Endothelial cell of umbilical vein (primary cell): ENCODE measurements at regions not wholly inside any gene's neighbourhood (a gene's known extent, or its start where the extent isn't known, plus 50 kb on each side); places are given as distances from the start of the nearest gene placed in this dataset.

Source experiments
- BruUV-seq: library from RNA; stranded (reverse); fragments of 400-500 nt; replicated peaks from 2 replicates; lab custom pipeline; 2021; lab: Mats Ljungman, UMichigan
- CTCF ChIA-PET: fragments of 300-600, 350-600 bp; sonication (Branson Sonifier 250); formaldehyde crosslinking; loops from one replicate; lab custom pipeline; 2021; ENCODE audit warnings: antibody characterized with exemption, inconsistent platforms; lab: Charles Lee
- POLR2A ChIA-PET: fragments of 300-600, 350-600 bp; sonication (Branson Sonifier 250); formaldehyde crosslinking; loops from one replicate; lab custom pipeline; 2021; ENCODE audit warnings: antibody characterized with exemption, inconsistent platforms; lab: Charles Lee
- DNase-seq: peaks from one replicate; pipeline ENCODE4 v3.0.0-alpha.2; 2011; ENCODE audit warnings: low read depth, low spot score
- FAIRE-seq: peaks from 2 replicates; lab custom pipeline; 2011; peaks lifted over from hg19 to GRCh38; lab: Jason Lieb, UNC
- H2AFZ ChIP-seq: 2 replicates; pipeline ENCODE4 v1.6.0; 2012; ENCODE audit warnings: low read depth, low read length, control low read depth, inconsistent platforms
- H3K27ac ChIP-seq: 2 replicates; pipeline ENCODE4 v1.5.1; 2011; ENCODE audit warnings: low read depth, mild to moderate bottlenecking, control low read depth, low read length, moderate library complexity; ENCODE audit not compliant: insufficient read depth
- H3K27me3 ChIP-seq, 2 experiments: 2 replicates each; pipeline versions ENCODE4 v1.6.0 to v1.6.1; 2011; ENCODE audit warnings: low read length in 2 of 2, mixed read lengths in 1 of 2; ENCODE audit not compliant: control insufficient read depth in 2 of 2, insufficient read depth in 2 of 2
- H3K36me3 ChIP-seq, 2 experiments: 2 replicates in 1 of 2; 3 replicates in 1 of 2; pipeline ENCODE4 v1.5.1; 2011; ENCODE audit warnings: low read length in 2 of 2, mild to moderate bottlenecking in 1 of 2, moderate library complexity in 1 of 2; ENCODE audit not compliant: control insufficient read depth in 2 of 2, insufficient read depth in 2 of 2; ENCODE audit errors: extremely low read depth in 1 of 2
- H3K4me1 ChIP-seq: 3 replicates; pipeline ENCODE4 v1.5.1; 2011; ENCODE audit warnings: mild to moderate bottlenecking, low read length; ENCODE audit not compliant: control insufficient read depth, insufficient read depth; ENCODE audit errors: extremely low read depth
- H3K4me2 ChIP-seq: 2 replicates; pipeline ENCODE4 v1.6.1; 2011; ENCODE audit warnings: low read length, control low read depth, mixed read lengths; ENCODE audit not compliant: insufficient read depth
- H3K4me3 ChIP-seq, 3 experiments: fragments of 200-600 bp in 1 of 3; sonication (generic), shearing (Covaris generic) in 1 of 3; replicated peaks in 1 of 3; 2 replicates each; pipeline ENCODE4 v1.5.1; 2011 to 2016; ENCODE audit warnings: control low read depth in 3 of 3, low read length in 3 of 3, mild to moderate bottlenecking in 2 of 3, inconsistent platforms in 1 of 3, low read depth in 1 of 3, moderate library complexity in 1 of 3; ENCODE audit not compliant: insufficient read depth in 1 of 3
- H3K79me2 ChIP-seq: 2 replicates; pipeline ENCODE4 v1.6.0; 2012; ENCODE audit warnings: low read length, inconsistent platforms; ENCODE audit not compliant: control insufficient read depth, insufficient read depth
- H3K9ac ChIP-seq: replicated peaks from 2 replicates; pipeline ENCODE3; 2011; ENCODE audit warnings: low read length, control low read depth; ENCODE audit not compliant: insufficient read depth; ENCODE audit errors: extremely low read depth
- H3K9me1 ChIP-seq: replicated peaks from 3 replicates; pipeline ENCODE4 v1.6.0; 2011; ENCODE audit warnings: mild to moderate bottlenecking, low read length; ENCODE audit not compliant: control insufficient read depth, insufficient read depth; ENCODE audit errors: extremely low read depth
- H3K9me3 ChIP-seq: replicated peaks from 2 replicates; pipeline ENCODE4 v1.5.1; 2012; ENCODE audit warnings: low read length, inconsistent platforms; ENCODE audit not compliant: control insufficient read depth, insufficient read depth
- H4K20me1 ChIP-seq: replicated peaks from 2 replicates; pipeline ENCODE3; 2011; ENCODE audit warnings: mild to moderate bottlenecking, low read length; ENCODE audit not compliant: control insufficient read depth, insufficient read depth; ENCODE audit errors: extremely low read depth
- EZH2 ChIP-seq: IDR thresholded peaks from 2 replicates; pipeline ENCODE4 v1.6.1; 2012; ENCODE audit warnings: borderline replicate concordance, low read depth, mild to moderate bottlenecking, moderate library complexity, low read length, inconsistent platforms; ENCODE audit not compliant: severe bottlenecking
- FOS ChIP-seq: IDR thresholded peaks from 2 replicates; pipeline ENCODE4 v1.6.1; 2011; ENCODE audit warnings: mild to moderate bottlenecking, low read length, moderate library complexity, borderline replicate concordance; ENCODE audit not compliant: insufficient read depth
- GATA2 ChIP-seq: IDR thresholded peaks from 2 replicates; pipeline ENCODE4 v1.7.0; 2011; ENCODE audit warnings: low read depth, mild to moderate bottlenecking, moderate library complexity, mixed read lengths, low read length; ENCODE audit not compliant: insufficient read length, insufficient read depth
- JUN ChIP-seq: IDR thresholded peaks from 2 replicates; pipeline ENCODE4 v1.6.1; 2011; ENCODE audit warnings: borderline replicate concordance, low read depth; ENCODE audit not compliant: insufficient read length, insufficient read depth
- MYC ChIP-seq: IDR thresholded peaks from one replicate; pipeline ENCODE4 v1.6.1; 2011; ENCODE audit warnings: mild to moderate bottlenecking, low read depth, low read length
- POLR2A ChIP-seq: IDR thresholded peaks from 2 replicates; pipeline ENCODE4 v1.6.1; 2012; ENCODE audit warnings: low read depth, mild to moderate bottlenecking, control low read depth, low read length
- POLR2AphosphoS5 ChIP-seq: IDR thresholded peaks from 2 replicates; pipeline ENCODE4 v1.6.1; 2012; ENCODE audit warnings: low read depth, mild to moderate bottlenecking, control low read depth, low read length, moderate library complexity; ENCODE audit not compliant: insufficient read depth
- dilution Hi-C: fragments of 300-500 bp; cut with MboI; formaldehyde crosslinking; loops from one replicate; pipeline ENCODE4 v1.15.0; 2019; ENCODE audit warnings: low sequenced_read_pairs; ENCODE audit not compliant: extremely low pct_ligation_motif_present
- intact Hi-C: fragments of 100-400 bp; cut with micrococcal nuclease; formaldehyde crosslinking; loops from one replicate; pipeline ENCODE4 v1.10.0; 2022
- TF ChIP-seq, protein P1 (sequence below): IDR thresholded peaks from 2 replicates; pipeline ENCODE4 v1.6.1; 2011; ENCODE audit not compliant: insufficient read depth, insufficient read length
- TF ChIP-seq, protein P2 (sequence below), 2 donors: IDR thresholded peaks; 1 replicate in 1 of 2; 2 replicates in 1 of 2; pipeline ENCODE4 v1.5.1; 2011; ENCODE audit warnings: low read length in 2 of 2, mild to moderate bottlenecking in 2 of 2, moderate library complexity in 2 of 2, control low read depth in 1 of 2, inconsistent platforms in 1 of 2, low read depth in 1 of 2; ENCODE audit not compliant: insufficient read depth in 1 of 2; ENCODE audit errors: extremely low read depth in 1 of 2

DNA sequence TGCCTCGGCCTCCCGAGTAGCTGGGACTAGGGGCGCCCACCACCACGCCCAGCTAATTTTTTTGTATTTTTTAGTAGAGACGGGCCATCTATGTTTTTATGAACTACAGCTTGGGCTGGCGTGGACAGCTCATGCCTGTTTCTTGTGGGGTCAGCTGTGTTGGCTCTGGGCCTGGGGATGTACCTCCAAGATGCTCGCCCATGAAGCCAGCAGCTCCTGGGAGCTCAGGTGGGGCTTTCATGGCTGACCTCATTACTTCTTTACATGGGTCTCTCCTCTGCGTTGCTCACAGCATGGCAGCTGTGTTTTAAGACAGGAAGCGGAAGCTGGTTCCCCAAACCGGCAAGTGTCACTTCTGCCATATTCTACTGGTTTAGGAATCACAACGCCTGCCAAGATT lies 203.1 kb downstream of the SOX11 start:
- no peaks in the 10 kb centered on the region for H3K9me1 ChIP-seq
- H3K9ac ChIP-seq: no peak overlapping the region
- ChIA-PET POLR2A (no interaction called here), CTCF (no interaction called here)
- no peak for TF ChIP-seq EZH2
- no peak for TF ChIP-seq JUN
- TF ChIP-seq GATA2: no peak
- TF ChIP-seq FOS: no peak
- TF ChIP-seq POLR2AphosphoS5: no peak
- TF ChIP-seq, protein P1, sequence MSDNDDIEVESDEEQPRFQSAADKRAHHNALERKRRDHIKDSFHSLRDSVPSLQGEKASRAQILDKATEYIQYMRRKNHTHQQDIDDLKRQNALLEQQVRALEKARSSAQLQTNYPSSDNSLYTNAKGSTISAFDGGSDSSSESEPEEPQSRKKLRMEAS: no peak
- no peak for TF ChIP-seq MYC
- no peak overlapping the region for H3K4me2 ChIP-seq
- H3K4me3 ChIP-seq: no peak overlapping the region
- BruUV-seq: no TSS peak
- DNase-seq: no peak
- intact Hi-C loops: no loop called here
- no peak overlapping the region for H3K27ac ChIP-seq
- peaks cover 4% of the 10 kb centered on the region for H3K9me3 ChIP-seq
- no peaks in the 10 kb centered on the region for H3K36me3 ChIP-seq
- H4K20me1 ChIP-seq: no peaks in the 10 kb centered on the region
- dilution Hi-C loops: no loop called here
- no peaks in the 10 kb centered on the region for H3K79me2 ChIP-seq
- FAIRE-seq: no peak
- no peak overlapping the region for H2AFZ ChIP-seq
- no peaks in the 10 kb centered on the region for H3K4me1 ChIP-seq
- H3K27me3 ChIP-seq: no peaks in the 10 kb centered on the region

DNA sequence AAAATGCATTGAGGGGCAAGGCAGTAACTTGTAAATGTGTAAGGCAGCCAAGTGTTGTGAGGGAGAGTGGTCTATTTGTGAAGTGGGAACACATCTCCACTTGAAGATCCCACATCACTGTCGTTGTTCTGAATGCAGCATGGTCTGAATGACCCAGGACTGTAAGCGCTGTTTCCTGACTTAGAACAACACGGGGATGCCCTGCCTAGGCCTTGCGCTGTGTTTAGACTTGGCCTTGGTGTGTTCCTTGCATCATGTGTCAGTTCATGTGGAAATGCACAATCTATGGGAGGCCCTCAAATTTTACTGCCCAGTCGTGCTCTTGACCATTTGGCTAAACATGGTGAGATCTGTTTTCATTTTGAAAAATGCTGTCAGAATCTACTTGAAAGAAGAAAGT lies 205.1 kb downstream of the SOX11 start:
- H3K9ac ChIP-seq: no peak overlapping the region
- no peak overlapping the region for H2AFZ ChIP-seq
- TF ChIP-seq EZH2 (no peak), GATA2 (no peak), JUN (no peak), MYC (no peak), FOS (no peak), POLR2A (no peak), POLR2AphosphoS5 (no peak)
- TF ChIP-seq, protein P1: no peak
- TF ChIP-seq, protein P2, sequence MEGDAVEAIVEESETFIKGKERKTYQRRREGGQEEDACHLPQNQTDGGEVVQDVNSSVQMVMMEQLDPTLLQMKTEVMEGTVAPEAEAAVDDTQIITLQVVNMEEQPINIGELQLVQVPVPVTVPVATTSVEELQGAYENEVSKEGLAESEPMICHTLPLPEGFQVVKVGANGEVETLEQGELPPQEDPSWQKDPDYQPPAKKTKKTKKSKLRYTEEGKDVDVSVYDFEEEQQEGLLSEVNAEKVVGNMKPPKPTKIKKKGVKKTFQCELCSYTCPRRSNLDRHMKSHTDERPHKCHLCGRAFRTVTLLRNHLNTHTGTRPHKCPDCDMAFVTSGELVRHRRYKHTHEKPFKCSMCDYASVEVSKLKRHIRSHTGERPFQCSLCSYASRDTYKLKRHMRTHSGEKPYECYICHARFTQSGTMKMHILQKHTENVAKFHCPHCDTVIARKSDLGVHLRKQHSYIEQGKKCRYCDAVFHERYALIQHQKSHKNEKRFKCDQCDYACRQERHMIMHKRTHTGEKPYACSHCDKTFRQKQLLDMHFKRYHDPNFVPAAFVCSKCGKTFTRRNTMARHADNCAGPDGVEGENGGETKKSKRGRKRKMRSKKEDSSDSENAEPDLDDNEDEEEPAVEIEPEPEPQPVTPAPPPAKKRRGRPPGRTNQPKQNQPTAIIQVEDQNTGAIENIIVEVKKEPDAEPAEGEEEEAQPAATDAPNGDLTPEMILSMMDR (IDR thresholded peaks at IDR 0.05; ENCODE audit: extremely low read depth in 1 of 2, insufficient read depth in 1 of 2, low read depth in 1 of 2, low read length in 2 of 2): no peak
- ChIA-PET POLR2A (no interaction called here), CTCF (no interaction called here)
- no peaks in the 10 kb centered on the region for H3K27me3 ChIP-seq
- DNase-seq (no peak), FAIRE-seq (no peak)
- H3K79me2 ChIP-seq: no peaks in the 10 kb centered on the region
- no peaks in the 10 kb centered on the region for H3K9me1 ChIP-seq
- H3K4me1 ChIP-seq: no peaks in the 10 kb centered on the region
- no peak overlapping the region for H3K4me3 ChIP-seq
- no TSS peak for BruUV-seq
- dilution Hi-C loops: no loop called here
- no peaks in the 10 kb centered on the region for H4K20me1 ChIP-seq
- H3K9me3 ChIP-seq: peaks cover 4% of the 10 kb centered on the region
- intact Hi-C loops: no loop called here
- H3K4me2 ChIP-seq: no peak overlapping the region
- no peak overlapping the region for H3K27ac ChIP-seq
- no peaks in the 10 kb centered on the region for H3K36me3 ChIP-seq
